HCT116 (cell line): ENCODE measurements at regions not wholly inside any gene's neighbourhood (a gene's known extent, or its start where the extent isn't known, plus 50 kb on each side); places are given as distances from the start of the nearest gene placed in this dataset.

Source experiments
- ATAC-seq: fragments of 200-7000 bp; cut with Tn5 transposase; 2 replicates; pipeline ENCODE4 v1.9.1; 2020; ENCODE audit warnings: mild to moderate bottlenecking, moderate library complexity
- BruUV-seq: library from RNA; stranded (reverse); fragments of 400-500 nt; replicated peaks from 2 replicates; lab custom pipeline; 2021; lab: Mats Ljungman, UMichigan
- CTCF ChIA-PET: fragments of 300-600 bp; sonication (Branson Sonifier 250); formaldehyde crosslinking; loops from one replicate; lab custom pipeline; 2021; ENCODE audit warnings: antibody characterized with exemption; lab: Charles Lee
- POLR2A ChIA-PET: fragments of 300-600, 350-600 bp; sonication (Branson Sonifier 250); formaldehyde crosslinking; loops from one replicate; lab custom pipeline; 2021; ENCODE audit warnings: antibody characterized with exemption; lab: Charles Lee
- RAD21 ChIA-PET, 2 experiments: fragments of 300-600 bp; sonication (Branson Sonifier 250); formaldehyde crosslinking; loops; one replicate each; lab custom pipeline; 2023; ENCODE audit warnings: low total read pairs in 2 of 2; ENCODE audit not compliant: uncharacterized antibody in 2 of 2, unreplicated experiment in 2 of 2, low non-redundant PET in 1 of 2; lab: Charles Lee
- DNase-seq: peaks from one replicate; pipeline ENCODE4 v3.0.0-alpha.2; 2010; ENCODE audit warnings: low read depth, low spot score
- H2AFZ ChIP-seq: fragments of 200-600 bp; shearing (Covaris generic), sonication (generic); 2 replicates; pipeline ENCODE4 v1.6.1; 2017; ENCODE audit warnings: low read depth, mixed run types, mixed read lengths, antibody characterized with exemption, low read length; ENCODE audit not compliant: poor library complexity, severe bottlenecking
- H3K27ac ChIP-seq: 2 replicates; pipeline ENCODE4 v1.5.1; 2012; ENCODE audit warnings: low read depth, low read length
- H3K27me3 ChIP-seq: fragments of 200-600 bp; sonication (generic); 2 replicates; pipeline ENCODE4 v1.6.1; 2016; ENCODE audit warnings: mixed run types, low read length, mixed read lengths; ENCODE audit not compliant: insufficient read depth
- H3K36me3 ChIP-seq, 2 experiments: fragments of 200-500 bp in 1 of 2; fragments of 200-600 bp in 1 of 2; sonication (Bioruptor generic) in 1 of 2; sonication (generic) in 1 of 2; 2 replicates each; pipeline versions ENCODE4 v1.5.1 to v1.6.1; 2014 to 2016; ENCODE audit warnings: low read length in 2 of 2, inconsistent platforms in 1 of 2, mixed read lengths in 1 of 2, mixed run types in 1 of 2; ENCODE audit not compliant: insufficient read depth in 2 of 2, control insufficient read depth in 1 of 2
- H3K4me1 ChIP-seq, 2 experiments: fragments of 200-600 bp in 1 of 2; sonication (generic) in 1 of 2; 2 replicates each; pipeline versions ENCODE4 v1.5.1 to v1.6.1; 2012 to 2017; ENCODE audit warnings: low read length in 2 of 2, inconsistent platforms in 1 of 2, mild to moderate bottlenecking in 1 of 2, mixed read lengths in 1 of 2, mixed run types in 1 of 2, moderate library complexity in 1 of 2; ENCODE audit not compliant: insufficient read depth in 2 of 2, control insufficient read depth in 1 of 2
- H3K4me2 ChIP-seq: fragments of 200-600 bp; sonication (generic); 2 replicates; pipeline ENCODE4 v1.6.1; 2017; ENCODE audit warnings: mixed run types, low read length, mixed read lengths
- H3K4me3 ChIP-seq, 2 experiments: fragments of 200-600 bp in 1 of 2; sonication (generic) in 1 of 2; replicated peaks in 1 of 2; 2 replicates each; pipeline ENCODE4 v1.5.1; 2011 to 2016; ENCODE audit warnings: low read length in 2 of 2, control low read depth in 1 of 2, low read depth in 1 of 2, mild to moderate bottlenecking in 1 of 2, mixed read lengths in 1 of 2, mixed run types in 1 of 2
- H3K79me2 ChIP-seq: fragments of 200-600 bp; sonication (generic); 2 replicates; pipeline ENCODE4 v1.6.1; 2017; ENCODE audit warnings: mild to moderate bottlenecking, mixed run types, low read length, moderate library complexity, mixed read lengths; ENCODE audit not compliant: insufficient read depth
- H3K9ac ChIP-seq: fragments of 200-600 bp; sonication (generic); 2 replicates; pipeline ENCODE4 v1.6.1; 2016; ENCODE audit warnings: low read length, mixed read lengths
- H3K9me2 ChIP-seq: fragments of 200-600 bp; sonication (generic), shearing (Covaris generic); 2 replicates; pipeline ENCODE4 v1.6.1; 2017; ENCODE audit warnings: mixed run types, mild to moderate bottlenecking, moderate library complexity; ENCODE audit not compliant: insufficient read depth
- H3K9me3 ChIP-seq, 2 experiments: fragments of 200-500 bp in 1 of 2; fragments of 200-600 bp in 1 of 2; sonication (Bioruptor generic) in 1 of 2; sonication (generic) in 1 of 2; 2 replicates each; pipeline ENCODE4 v1.6.1; 2014 to 2017; ENCODE audit warnings: low read length in 2 of 2, mixed read lengths in 2 of 2, inconsistent platforms in 1 of 2, low read depth in 1 of 2, mild to moderate bottlenecking in 1 of 2, mixed run types in 1 of 2, moderate library complexity in 1 of 2; ENCODE audit not compliant: control insufficient read depth in 1 of 2, insufficient read depth in 1 of 2
- H4K20me1 ChIP-seq: fragments of 200-600 bp; sonication (generic), shearing (Covaris generic); 2 replicates; pipeline ENCODE4 v1.6.1; 2017; ENCODE audit warnings: mixed run types, mild to moderate bottlenecking, moderate library complexity; ENCODE audit not compliant: insufficient read depth
- CBX3 ChIP-seq: IDR thresholded peaks from 2 replicates; pipeline ENCODE4 v1.6.1; 2012; ENCODE audit warnings: low read depth
- CTCF ChIP-seq, 3 experiments: fragments of 200-600 bp in 1 of 3; sonication (generic) in 1 of 3; IDR thresholded peaks in 2 of 3; conservative IDR thresholded peaks in 1 of 3; 2 replicates each; pipeline ENCODE4 v1.5.1; 2012 to 2017; ENCODE audit warnings: low read depth in 2 of 3, low read length in 2 of 3, antibody characterized with exemption in 1 of 3, borderline replicate concordance in 1 of 3, control low read depth in 1 of 3, mild to moderate bottlenecking in 1 of 3, mixed read lengths in 1 of 3, mixed run types in 1 of 3, moderate library complexity in 1 of 3; ENCODE audit not compliant: insufficient read depth in 1 of 3
- EGR1 ChIP-seq: IDR thresholded peaks from 2 replicates; pipeline ENCODE4 v1.6.1; 2012; ENCODE audit warnings: low read depth
- ELF1 ChIP-seq: IDR thresholded peaks from 2 replicates; pipeline ENCODE4 v1.6.1; 2012; ENCODE audit warnings: low read depth, borderline replicate concordance
- EZH2 ChIP-seq: fragments of 200-600 bp; sonication (generic); IDR thresholded peaks from 2 replicates; pipeline ENCODE4 v1.6.1; 2017; ENCODE audit warnings: antibody characterized with exemption, mixed run types
- EZH2phosphoT487 ChIP-seq: fragments of 200-600 bp; IDR thresholded peaks from 2 replicates; pipeline ENCODE4 v1.6.1; 2018; ENCODE audit warnings: antibody characterized with exemption, borderline replicate concordance
- FOSL1 ChIP-seq: IDR thresholded peaks from 2 replicates; pipeline ENCODE4 v1.6.1; 2012; ENCODE audit warnings: low read depth
- JUND ChIP-seq: IDR thresholded peaks from 2 replicates; pipeline ENCODE4 v1.6.1; 2012
- MAX ChIP-seq: IDR thresholded peaks from 2 replicates; pipeline ENCODE4 v1.6.1; 2012
- POLR2AphosphoS5 ChIP-seq: IDR thresholded peaks from 2 replicates; pipeline ENCODE4 v1.6.1; 2011; ENCODE audit warnings: mild to moderate bottlenecking, low read depth, low read length, moderate library complexity
- RAD21 ChIP-seq: IDR thresholded peaks from 2 replicates; pipeline ENCODE4 v1.6.1; 2012; ENCODE audit warnings: low read depth, mild to moderate bottlenecking
- SIN3A ChIP-seq: IDR thresholded peaks from 2 replicates; pipeline ENCODE4 v1.6.1; 2012; ENCODE audit warnings: low read depth
- SP1 ChIP-seq: IDR thresholded peaks from 2 replicates; pipeline ENCODE4 v1.6.1; 2012; ENCODE audit warnings: low read depth
- SRF ChIP-seq: IDR thresholded peaks from 2 replicates; pipeline ENCODE4 v1.6.1; 2012; ENCODE audit warnings: low read depth
- TCF7L2 ChIP-seq: IDR thresholded peaks from 2 replicates; pipeline ENCODE4 v1.7.0; 2011; ENCODE audit warnings: borderline replicate concordance, inconsistent platforms; ENCODE audit not compliant: insufficient read depth, insufficient read length; ENCODE audit errors: extremely low read depth
- YY1 ChIP-seq: IDR thresholded peaks from 2 replicates; pipeline ENCODE4 v1.6.1; 2011; ENCODE audit warnings: low read length, low read depth, moderate library complexity, mild to moderate bottlenecking; ENCODE audit not compliant: insufficient replicate concordance; ENCODE audit errors: extremely low read depth
- ZFX ChIP-seq: fragments of 450-650 bp; IDR thresholded peaks from 2 replicates; pipeline ENCODE4 v1.6.1; 2017
- ZNF274 ChIP-seq: fragments of 200-500 bp; sonication (Bioruptor generic); IDR thresholded peaks from 2 replicates; pipeline ENCODE4 v1.6.1; 2014; ENCODE audit warnings: mild to moderate bottlenecking, low read depth, low read length, inconsistent platforms
- intact Hi-C: fragments of 100-400 bp; cut with micrococcal nuclease; formaldehyde crosslinking; loops from 2 replicates; pipeline ENCODE4 v1.10.0; 2022
- TF ChIP-seq, protein P1 (sequence below): IDR thresholded peaks from 2 replicates; pipeline ENCODE4 v1.6.1; 2012
- TF ChIP-seq, protein P2 (sequence below): IDR thresholded peaks from 2 replicates; pipeline ENCODE4 v1.6.1; 2011; ENCODE audit warnings: mild to moderate bottlenecking, low read length, moderate library complexity; ENCODE audit not compliant: insufficient replicate concordance; ENCODE audit errors: extremely low read depth

DNA sequence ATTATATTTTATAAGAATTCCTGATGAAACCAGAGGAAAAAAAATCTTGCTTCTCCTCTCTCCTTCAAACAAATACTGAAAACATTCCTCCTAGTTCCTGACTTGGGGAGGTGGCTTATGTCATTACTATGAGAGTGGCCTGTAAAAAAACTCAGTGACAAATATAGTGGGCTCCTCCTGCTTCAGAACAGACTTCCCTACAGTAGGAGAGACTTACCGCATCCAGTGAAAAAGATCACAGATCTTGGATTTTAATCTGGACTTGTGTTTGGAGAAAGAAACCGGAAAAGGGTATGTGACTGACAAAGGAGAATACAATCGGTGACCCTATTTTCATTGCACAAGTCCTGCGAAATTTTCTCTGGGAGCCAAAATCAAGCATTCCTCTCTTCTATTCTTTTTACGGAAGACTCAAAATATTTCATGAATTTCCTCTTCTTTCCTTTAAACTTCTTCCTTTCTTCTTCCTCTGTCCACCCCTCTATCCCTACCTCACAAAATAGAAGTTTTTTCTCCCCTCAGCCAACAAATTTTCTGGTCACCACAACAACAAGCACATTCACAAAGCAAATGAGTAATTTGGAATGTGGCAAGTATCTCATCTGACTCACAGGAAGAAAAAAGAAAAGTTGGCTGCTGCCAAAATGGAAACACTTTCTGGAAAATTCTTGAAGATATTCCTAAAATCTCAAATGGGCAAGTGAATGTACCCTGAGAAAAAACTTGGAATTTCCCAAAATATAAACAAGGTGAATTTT lies 185.1 kb upstream of the CDKN3 start (continued):
- TF ChIP-seq, protein P1, sequence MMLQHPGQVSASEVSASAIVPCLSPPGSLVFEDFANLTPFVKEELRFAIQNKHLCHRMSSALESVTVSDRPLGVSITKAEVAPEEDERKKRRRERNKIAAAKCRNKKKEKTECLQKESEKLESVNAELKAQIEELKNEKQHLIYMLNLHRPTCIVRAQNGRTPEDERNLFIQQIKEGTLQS, result no peak
- TF ChIP-seq JUND (peak; percentile 72), SRF (no peak), CTCF (IDR thresholded peaks at IDR 0.05 in 2 of 3, conservative IDR thresholded peaks at IDR 0.05 in 1 of 3; ENCODE audit: borderline replicate concordance in 1 of 3, insufficient read depth in 1 of 3, low read depth in 2 of 3, low read length in 2 of 3) (no peak), SIN3A (no peak), ZFX (no peak), ELF1 (no peak), SP1 (peak; percentile 66), YY1 (no peak), EZH2phosphoT487 (no peak), CBX3 (0 out of 2 replicates have a peak, but pooled peaks have one; percentile 26), EZH2 (no peak), EGR1 (no peak)

DNA sequence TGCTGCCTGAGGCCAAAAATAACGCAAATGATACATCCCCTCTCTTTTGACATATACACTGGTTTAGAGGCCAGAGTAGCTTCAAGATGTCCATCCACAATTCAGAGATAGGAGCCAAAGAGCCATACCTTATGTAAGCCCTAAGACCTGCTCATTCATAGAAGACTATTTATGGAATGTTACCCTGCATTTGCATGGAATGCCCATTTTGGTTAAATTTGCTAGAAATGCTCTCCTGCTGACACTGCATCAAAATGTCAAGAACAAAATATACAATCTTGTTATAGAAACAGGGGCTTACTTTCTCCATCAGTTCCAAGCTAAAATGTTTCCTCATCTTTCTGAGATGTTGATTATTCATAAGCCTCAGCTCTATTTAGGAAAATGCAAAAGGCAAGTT lies 183.3 kb upstream of the CDKN3 start:
- Histone ChIP-seq H3K27me3 (no peaks in the 10 kb centered on the region), H3K27ac (no peak overlapping the region), H3K79me2 (no peaks in the 10 kb centered on the region), H3K9me3 (no peaks in the 10 kb centered on the region), H3K9me2 (no peaks in the 10 kb centered on the region), H4K20me1 (no peaks in the 10 kb centered on the region), H3K36me3 (no peaks in the 10 kb centered on the region), H3K4me3 (no peak overlapping the region), H2AFZ (peak overlapping the region; percentile 47), H3K4me1 (peaks cover 18 to 29% of the 10 kb centered on the region in 2 experiments), H3K9ac (no peak overlapping the region), H3K4me2 (no peak overlapping the region)
- ChIA-PET POLR2A (no interaction called here), CTCF (no interaction called here), RAD21 (no interaction called here)
- intact Hi-C loops, result loop anchor here (5.0 kb wide), 1 partner anchor 39 kb away; no protein-coding TSS in a partner anchor
- DNase-seq (no peak), ATAC-seq (no peak)
- BruUV-seq, result no TSS peak
- no peak for TF ChIP-seq POLR2AphosphoS5
- TF ChIP-seq JUND, result no peak
- no peak for TF ChIP-seq MAX
- TF ChIP-seq EGR1, result no peak
- TF ChIP-seq, protein P2, sequence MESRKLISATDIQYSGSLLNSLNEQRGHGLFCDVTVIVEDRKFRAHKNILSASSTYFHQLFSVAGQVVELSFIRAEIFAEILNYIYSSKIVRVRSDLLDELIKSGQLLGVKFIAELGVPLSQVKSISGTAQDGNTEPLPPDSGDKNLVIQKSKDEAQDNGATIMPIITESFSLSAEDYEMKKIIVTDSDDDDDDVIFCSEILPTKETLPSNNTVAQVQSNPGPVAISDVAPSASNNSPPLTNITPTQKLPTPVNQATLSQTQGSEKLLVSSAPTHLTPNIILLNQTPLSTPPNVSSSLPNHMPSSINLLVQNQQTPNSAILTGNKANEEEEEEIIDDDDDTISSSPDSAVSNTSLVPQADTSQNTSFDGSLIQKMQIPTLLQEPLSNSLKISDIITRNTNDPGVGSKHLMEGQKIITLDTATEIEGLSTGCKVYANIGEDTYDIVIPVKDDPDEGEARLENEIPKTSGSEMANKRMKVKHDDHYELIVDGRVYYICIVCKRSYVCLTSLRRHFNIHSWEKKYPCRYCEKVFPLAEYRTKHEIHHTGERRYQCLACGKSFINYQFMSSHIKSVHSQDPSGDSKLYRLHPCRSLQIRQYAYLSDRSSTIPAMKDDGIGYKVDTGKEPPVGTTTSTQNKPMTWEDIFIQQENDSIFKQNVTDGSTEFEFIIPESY, result no peak
- TF ChIP-seq TCF7L2, result no peak
- no peak for TF ChIP-seq ZNF274
- no peak for TF ChIP-seq CBX3
- no peak for TF ChIP-seq ELF1
- no peak for TF ChIP-seq FOSL1
- no peak for TF ChIP-seq EZH2
- TF ChIP-seq RAD21, result no peak
